ENCODE measurements at regions not wholly inside any gene's neighbourhood (a gene's known extent, or its start where the extent isn't known, plus 50 kb on each side); places are given as distances from the start of the nearest gene placed in this dataset.

GRCh38 chr6:93040375-93040774 is 379.0 kb downstream of the EPHA7 start:
- Histone ChIP-seq H4K91ac (ENCODE audit: insufficient read length, low read depth, low read length) (no peak overlapping the region), H2AK5ac (ENCODE audit: insufficient read length, low read length) (no peak overlapping the region), H2BK5ac (ENCODE audit: insufficient read length, low read length) (no peak overlapping the region), H3K79me1 (ENCODE audit: insufficient read depth, low read depth, low read length, poor library complexity, severe bottlenecking) (no peaks in the 10 kb centered on the region), H3K14ac (ENCODE audit: insufficient read depth, low read length) (no peak overlapping the region), H3K27ac (ENCODE audit: insufficient read length, low read depth, low read length) (no peak overlapping the region), H3K23ac (ENCODE audit: insufficient read length, low read depth, low read length) (no peak overlapping the region), H4K20me1 (ENCODE audit: control insufficient read depth, insufficient read depth, insufficient read length) (no peaks in the 10 kb centered on the region), H2BK120ac (ENCODE audit: low read depth, low read length, poor library complexity, severe bottlenecking) (no peak overlapping the region), H2BK20ac (ENCODE audit: low read depth, low read length, poor library complexity, severe bottlenecking) (no peak overlapping the region), H4K8ac (replicated peaks; ENCODE audit: insufficient read length, low read depth, low read length) (no peak overlapping the region), H3K23me2 (ENCODE audit: insufficient read length, low read depth, low read length, poor library complexity, severe bottlenecking) (no peaks in the 10 kb centered on the region), H2AFZ (ENCODE audit: low read length) (no peak overlapping the region), H3K4me2 (ENCODE audit: insufficient read depth, insufficient read length, low read length) (no peak overlapping the region), H3K27me3 (ENCODE audit: insufficient read depth, low read length) (no peaks in the 10 kb centered on the region), H3K9ac (ENCODE audit: extremely low read depth, insufficient read length, low read length) (no peak overlapping the region), H3K4ac (ENCODE audit: low read depth, low read length) (no peak overlapping the region), H3K18ac (ENCODE audit: insufficient read length, low read depth, low read length) (no peak overlapping the region), H3K9me3 (ENCODE audit: control insufficient read depth, low read depth, low read length) (peaks cover 12% of the 10 kb centered on the region), H3K79me2 (ENCODE audit: insufficient read depth, low read length) (no peaks in the 10 kb centered on the region), H3T11ph (ENCODE audit: low read length) (no peak overlapping the region), H4K5ac (ENCODE audit: insufficient read length, low read depth, low read length) (no peak overlapping the region), H3K56ac (ENCODE audit: insufficient read length, low read depth, low read length) (no peak overlapping the region), H3K4me1 (ENCODE audit: insufficient read depth, low read length) (no peaks in the 10 kb centered on the region; the same call in 1 of the 2 replicates), H2BK12ac (ENCODE audit: insufficient read length, low read depth, low read length) (no peak overlapping the region), H2BK15ac (ENCODE audit: low read depth, low read length) (no peak overlapping the region)
- Mint-ChIP-seq H3K9me3 (peaks cover 12 to 24% of the 10 kb centered on the region in 2 experiments; a peak in 4 of 5 replicates), H3K4me3 (no peak overlapping the region), H3K27ac (no peak overlapping the region), H3K4me1 (peaks cover 22 to 32% of the 10 kb centered on the region in 2 experiments), H3K36me3 (ENCODE audit: insufficient read depth in 1 of 3, low read depth in 3 of 3) (peaks cover 10 to 22% (median 16%) of the 10 kb centered on the region in 3 experiments; a peak in 6 of 7 replicates), H3K27me3 (ENCODE audit: low read depth) (no peaks in the 10 kb centered on the region; the same call in 1 of the 2 replicates)
- no peak for DNase-seq
- WGBS (ENCODE audit: extremely low coverage, insufficient read length, low lambda C conversion rate), result no CpG with 5 or more reads among the region's 4 CpGs
- no peak for TF ChIP-seq CTCF (conservative IDR thresholded peaks at IDR 0.05)

Data from H9 (cell line).